CD4-positive, alpha-beta T cell treated with Interleukin-6 at 100 ng/mL for 8 hours (primary cell): ENCODE measurements at regions not wholly inside any gene's neighbourhood (a gene's known extent, or its start where the extent isn't known, plus 50 kb on each side); places are given as distances from the start of the nearest gene placed in this dataset.
"Not testable (repeated sequence)": the region's sequence is repeated elsewhere in the genome, so short reads cannot be mapped to it uniquely, and the experiment has no call there.

Experiments
- DNase-seq: peaks from one replicate; pipeline ENCODE4 v3.0.0-alpha.2; 2020; ENCODE audit warnings: mixed read lengths, low spot score

- not testable (repeated sequence) for DNase-seq
These were observed 183.4 kb downstream of the FCRL5 start for GRCh38 chr1:157368941-157369340.

- no peak for DNase-seq
These were observed 184.0 kb downstream of the FCRL5 start for GRCh38 chr1:157368363-157368762.

- no peak for DNase-seq
These were observed 184.4 kb downstream of the FCRL5 start for GRCh38 chr1:157367870-157368269.

- no peak for DNase-seq
These were observed 185.1 kb downstream of the FCRL5 start for GRCh38 chr1:157367091-157367739.

GRCh38 chr1:157364612-157365011 lies 187.7 kb downstream of the FCRL5 start:
- no peak for DNase-seq

GRCh38 chr1:157363660-157364140 lies 188.6 kb downstream of the FCRL5 start:
- DNase-seq: no peak

GRCh38 chr1:157360023-157360390 lies 192.3 kb downstream of the FCRL5 start:
- DNase-seq: no peak

GRCh38 chr1:157359314-157360022 lies 192.8 kb downstream of the FCRL5 start:
- DNase-seq: no peak

GRCh38 chr1:157357111-157357510 lies 195.2 kb downstream of the FCRL5 start:
- no peak for DNase-seq

- no peak for DNase-seq
These were observed 195.7 kb downstream of the FCRL5 start for GRCh38 chr1:157356601-157357000.

GRCh38 chr1:157353546-157353945 lies 198.8 kb downstream of the FCRL5 start:
- DNase-seq: no peak

GRCh38 chr1:157352817-157353408 lies 199.4 kb downstream of the FCRL5 start:
- DNase-seq: no peak

GRCh38 chr1:157352216-157352615 lies 200.1 kb downstream of the FCRL5 start:
- no peak for DNase-seq

- not testable (repeated sequence) for DNase-seq
These were observed 200.5 kb downstream of the FCRL5 start for GRCh38 chr1:157351800-157352199.

GRCh38 chr1:157348538-157349480 lies 203.5 kb downstream of the FCRL5 start:
- DNase-seq: no peak

GRCh38 chr1:157347506-157347905 lies 204.8 kb downstream of the FCRL5 start:
- no peak for DNase-seq

- not testable (repeated sequence) for DNase-seq
These were observed 199.6 kb upstream of the ETV3 start for GRCh38 chr1:157337785-157338184.

- no peak for DNase-seq
These were observed 196.9 kb upstream of the ETV3 start for GRCh38 chr1:157335056-157335455.

GRCh38 chr1:157334041-157334440 lies 195.8 kb upstream of the ETV3 start:
- no peak for DNase-seq

- not testable (repeated sequence) for DNase-seq
These were observed 192.0 kb upstream of the ETV3 start for GRCh38 chr1:157330177-157330576.

- DNase-seq: not testable (repeated sequence)
These were observed 189.9 kb upstream of the ETV3 start for GRCh38 chr1:157328120-157328519.
